ENCODE measurements at regions not wholly inside any gene's neighbourhood (a gene's known extent, or its start where the extent isn't known, plus 50 kb on each side); places are given as distances from the start of the nearest gene placed in this dataset.

DNA sequence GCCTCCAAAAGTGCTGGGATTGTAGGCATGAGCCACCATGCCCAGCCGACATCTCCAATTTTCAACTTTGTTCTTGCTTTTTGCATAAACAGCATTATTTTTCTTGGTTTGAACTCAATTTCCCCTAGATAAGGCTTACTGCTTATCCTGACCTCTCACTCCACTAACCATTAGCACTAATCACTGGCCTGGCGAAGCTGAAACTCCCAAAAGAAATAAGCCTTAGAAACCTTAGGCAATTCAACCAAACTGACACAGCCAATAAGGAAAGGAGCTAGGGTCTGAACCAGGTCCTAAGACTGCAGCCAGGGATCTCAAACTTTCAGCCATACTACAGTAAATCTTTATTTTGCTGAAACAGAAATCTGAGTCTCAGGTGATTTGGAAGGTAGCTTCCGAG lies 448.0 kb downstream of the RMST start:
- no peak for DNase-seq
- 100% methylated on average over 1 of the region's 3 CpGs for WGBS (ENCODE audit: insufficient coverage)
- CTCF ChIA-PET, result no interaction called here
- Histone ChIP-seq H3K9me3 (ENCODE audit: control extremely low read depth in 1 of 5, control insufficient read depth in 4 of 5, insufficient read depth in 2 of 5, low read depth in 1 of 5, low read length in 4 of 5) (peaks cover 0 to 2% (median 0%) of the 10 kb centered on the region in 5 experiments), H3K27me3 (replicated peaks in 2 of 5; ENCODE audit: control insufficient read depth in 4 of 5, insufficient read depth in 5 of 5, low read length in 4 of 5) (no peaks in the 10 kb centered on the region), H3K4me1 (ENCODE audit: control extremely low read depth in 1 of 4, control insufficient read depth in 4 of 4, insufficient read depth in 4 of 4, low read length in 3 of 4) (no peaks in the 10 kb centered on the region), H3K36me3 (ENCODE audit: control insufficient read depth in 4 of 4, insufficient read depth in 4 of 4, low read length in 3 of 4) (no peaks in the 10 kb centered on the region), H3K4me3 (ENCODE audit: control insufficient read depth in 1 of 7, extremely low read depth in 1 of 7, insufficient read depth in 4 of 7, low read depth in 2 of 7, low read length in 6 of 7) (no peak overlapping the region), H3K27ac (ENCODE audit: insufficient read depth in 1 of 2, low read depth in 1 of 2, low read length in 2 of 2, poor library complexity in 1 of 2, severe bottlenecking in 2 of 2) (no peak overlapping the region)
- POLR2A ChIA-PET, result no interaction called here

DNA sequence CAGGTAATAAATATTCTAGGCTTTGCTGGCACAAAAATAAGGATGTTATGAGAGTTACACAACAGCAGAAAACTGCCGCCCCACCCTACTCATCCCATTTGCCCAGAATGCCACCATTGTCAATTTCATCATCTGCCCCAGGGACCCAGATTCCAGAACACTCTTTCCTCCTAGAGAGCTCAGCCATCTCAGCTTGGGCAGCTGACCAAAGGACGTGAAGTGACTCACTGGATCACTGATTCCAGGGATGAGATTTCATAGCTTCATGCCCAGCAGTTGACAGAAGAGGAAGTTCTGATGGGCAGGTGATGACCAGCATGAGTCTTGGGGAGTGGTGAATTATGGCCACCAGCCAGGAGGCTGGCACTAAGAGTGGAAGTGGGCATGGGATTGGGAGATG lies 450.3 kb downstream of the RMST start:
- no peak overlapping the region for H3K4me3 ChIP-seq (ENCODE audit: control insufficient read depth in 1 of 7, extremely low read depth in 1 of 7, insufficient read depth in 4 of 7, low read depth in 2 of 7, low read length in 6 of 7)
- CTCF ChIA-PET, result no interaction called here
- peaks cover 0 to 2% (median 0%) of the 10 kb centered on the region in 5 experiments for H3K9me3 ChIP-seq (ENCODE audit: control extremely low read depth in 1 of 5, control insufficient read depth in 4 of 5, insufficient read depth in 2 of 5, low read depth in 1 of 5, low read length in 4 of 5)
- POLR2A ChIA-PET, result no interaction called here
- H3K27me3 ChIP-seq (replicated peaks in 2 of 5; ENCODE audit: control insufficient read depth in 4 of 5, insufficient read depth in 5 of 5, low read length in 4 of 5), result no peaks in the 10 kb centered on the region
- DNase-seq, result no peak
- 94% methylated on average over 2 of the region's 2 CpGs for WGBS (ENCODE audit: insufficient coverage)
- H3K27ac ChIP-seq (ENCODE audit: insufficient read depth in 1 of 2, low read depth in 1 of 2, low read length in 2 of 2, poor library complexity in 1 of 2, severe bottlenecking in 2 of 2), result no peak overlapping the region
- H3K36me3 ChIP-seq (ENCODE audit: control insufficient read depth in 4 of 4, insufficient read depth in 4 of 4, low read length in 3 of 4), result no peaks in the 10 kb centered on the region
- H3K4me1 ChIP-seq (ENCODE audit: control extremely low read depth in 1 of 4, control insufficient read depth in 4 of 4, insufficient read depth in 4 of 4, low read length in 3 of 4), result no peaks in the 10 kb centered on the region

DNA sequence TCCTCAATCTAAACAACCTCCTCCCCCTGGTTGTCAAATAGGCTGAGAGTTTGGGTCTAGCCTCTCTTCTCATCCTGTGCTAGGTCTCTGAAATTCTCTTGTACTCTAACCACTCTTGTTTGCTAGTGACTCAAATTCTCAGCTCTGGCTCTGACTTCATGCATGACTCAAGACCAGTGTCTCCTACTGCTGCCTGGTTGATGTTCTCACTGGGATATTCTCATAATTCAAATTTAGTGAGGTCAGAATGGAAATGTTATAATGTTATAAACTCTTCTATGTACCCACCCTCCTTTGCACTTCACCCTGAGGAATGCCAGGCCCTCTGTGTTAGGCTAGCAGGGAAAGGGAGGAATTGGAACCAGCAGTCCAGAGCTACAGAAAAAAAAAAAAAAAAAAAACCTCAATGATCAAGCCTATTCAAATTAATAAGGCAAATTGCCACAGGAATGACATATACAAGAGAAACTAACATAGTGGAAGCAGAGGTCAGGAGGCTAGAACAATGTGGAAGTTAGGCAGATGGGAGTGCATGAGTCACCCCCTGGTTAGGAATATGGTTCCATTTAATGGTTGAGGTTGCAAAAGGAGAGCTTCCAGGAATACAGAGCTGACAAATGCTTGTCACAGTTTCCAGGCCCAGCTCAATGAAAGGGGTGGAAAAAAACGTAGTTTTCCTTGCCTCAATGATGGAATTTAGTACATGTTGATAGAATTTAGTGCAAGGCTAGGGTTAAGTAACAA lies 459.5 kb downstream of the RMST start:
- no peaks in the 10 kb centered on the region for H3K9me3 ChIP-seq (ENCODE audit: control extremely low read depth in 1 of 5, control insufficient read depth in 4 of 5, insufficient read depth in 2 of 5, low read depth in 1 of 5, low read length in 4 of 5)
- CTCF ChIA-PET, result no interaction called here

DNA sequence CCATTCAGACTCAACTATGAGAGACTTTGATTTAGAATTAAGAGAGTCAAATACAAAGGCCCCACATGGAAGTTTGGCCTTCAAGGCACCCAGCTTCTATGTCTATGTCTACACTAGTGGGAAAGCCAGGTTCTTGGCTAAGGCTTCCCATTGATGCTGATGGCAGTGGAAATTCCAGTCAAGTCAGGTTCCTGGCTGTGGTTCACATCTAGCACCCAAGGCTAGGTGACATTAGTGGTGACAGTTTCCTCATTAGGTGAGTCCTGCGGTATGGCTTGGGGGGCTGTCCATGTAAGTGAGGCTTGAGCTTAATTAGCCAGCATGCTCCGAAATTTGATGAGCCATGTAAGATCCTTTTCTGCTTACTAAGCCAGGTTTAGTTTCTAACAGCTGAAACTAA lies 460.9 kb downstream of the RMST start:
- Histone ChIP-seq H3K27ac (ENCODE audit: insufficient read depth in 1 of 2, low read depth in 1 of 2, low read length in 2 of 2, poor library complexity in 1 of 2, severe bottlenecking in 2 of 2) (no peak overlapping the region), H3K4me1 (ENCODE audit: control extremely low read depth in 1 of 4, control insufficient read depth in 4 of 4, insufficient read depth in 4 of 4, low read length in 3 of 4) (no peaks in the 10 kb centered on the region), H3K36me3 (ENCODE audit: control insufficient read depth in 4 of 4, insufficient read depth in 4 of 4, low read length in 3 of 4) (no peaks in the 10 kb centered on the region), H3K27me3 (replicated peaks in 2 of 5; ENCODE audit: control insufficient read depth in 4 of 5, insufficient read depth in 5 of 5, low read length in 4 of 5) (no peaks in the 10 kb centered on the region), H3K9me3 (ENCODE audit: control extremely low read depth in 1 of 5, control insufficient read depth in 4 of 5, insufficient read depth in 2 of 5, low read depth in 1 of 5, low read length in 4 of 5) (no peaks in the 10 kb centered on the region), H3K4me3 (ENCODE audit: control insufficient read depth in 1 of 7, extremely low read depth in 1 of 7, insufficient read depth in 4 of 7, low read depth in 2 of 7, low read length in 6 of 7) (no peak overlapping the region)
- DNase-seq, result no peak
- CTCF ChIA-PET, result no interaction called here
- POLR2A ChIA-PET, result no interaction called here
- WGBS (ENCODE audit: insufficient coverage), result 88% methylated on average over 1 of the region's 2 CpGs

More for the DNA sequence above, 459.5 kb downstream of the RMST start:
- no peak overlapping the region for H3K4me3 ChIP-seq (ENCODE audit: control insufficient read depth in 1 of 7, extremely low read depth in 1 of 7, insufficient read depth in 4 of 7, low read depth in 2 of 7, low read length in 6 of 7)
- POLR2A ChIA-PET, result no interaction called here
- WGBS (ENCODE audit: insufficient coverage), result 75% methylated on average over 1 of the region's 1 CpG
- no peaks in the 10 kb centered on the region for H3K27me3 ChIP-seq (replicated peaks in 2 of 5; ENCODE audit: control insufficient read depth in 4 of 5, insufficient read depth in 5 of 5, low read length in 4 of 5)
- DNase-seq, result no peak
- H3K27ac ChIP-seq (ENCODE audit: insufficient read depth in 1 of 2, low read depth in 1 of 2, low read length in 2 of 2, poor library complexity in 1 of 2, severe bottlenecking in 2 of 2), result no peak overlapping the region
- no peaks in the 10 kb centered on the region for H3K36me3 ChIP-seq (ENCODE audit: control insufficient read depth in 4 of 4, insufficient read depth in 4 of 4, low read length in 3 of 4)
- H3K4me1 ChIP-seq (ENCODE audit: control extremely low read depth in 1 of 4, control insufficient read depth in 4 of 4, insufficient read depth in 4 of 4, low read length in 3 of 4), result no peaks in the 10 kb centered on the region

DNA sequence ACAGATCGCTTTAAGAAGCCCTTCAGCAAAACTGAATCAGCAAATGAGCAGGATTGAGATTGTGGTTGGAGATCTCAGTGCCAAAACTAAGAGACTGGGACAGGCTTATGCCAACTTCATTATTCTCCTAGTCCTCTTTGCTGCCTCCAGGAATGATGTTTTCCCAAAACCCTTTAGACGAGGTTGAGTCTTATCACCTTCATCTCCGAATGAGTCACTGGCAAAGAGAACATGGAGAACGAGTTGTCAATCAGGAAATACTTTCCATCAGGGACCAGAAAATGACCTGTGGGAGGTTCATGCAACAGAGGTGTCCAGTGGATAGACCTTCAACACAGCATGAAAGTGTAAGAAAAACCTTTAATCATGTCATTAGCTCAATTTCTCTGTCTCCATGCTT lies 461.5 kb downstream of the RMST start:
- 68% methylated on average over 3 of the region's 4 CpGs for WGBS (ENCODE audit: insufficient coverage)
- no peak overlapping the region for H3K4me3 ChIP-seq (ENCODE audit: control insufficient read depth in 1 of 7, extremely low read depth in 1 of 7, insufficient read depth in 4 of 7, low read depth in 2 of 7, low read length in 6 of 7)
- H3K4me1 ChIP-seq (ENCODE audit: control extremely low read depth in 1 of 4, control insufficient read depth in 4 of 4, insufficient read depth in 4 of 4, low read length in 3 of 4), result no peaks in the 10 kb centered on the region
- no peak overlapping the region for H3K27ac ChIP-seq (ENCODE audit: insufficient read depth in 1 of 2, low read depth in 1 of 2, low read length in 2 of 2, poor library complexity in 1 of 2, severe bottlenecking in 2 of 2)
- CTCF ChIA-PET, result no interaction called here
- no peaks in the 10 kb centered on the region for H3K9me3 ChIP-seq (ENCODE audit: control extremely low read depth in 1 of 5, control insufficient read depth in 4 of 5, insufficient read depth in 2 of 5, low read depth in 1 of 5, low read length in 4 of 5)
- POLR2A ChIA-PET, result no interaction called here
- H3K36me3 ChIP-seq (ENCODE audit: control insufficient read depth in 4 of 4, insufficient read depth in 4 of 4, low read length in 3 of 4), result no peaks in the 10 kb centered on the region
- DNase-seq, result no peak
- H3K27me3 ChIP-seq (replicated peaks in 2 of 5; ENCODE audit: control insufficient read depth in 4 of 5, insufficient read depth in 5 of 5, low read length in 4 of 5), result no peaks in the 10 kb centered on the region

DNA sequence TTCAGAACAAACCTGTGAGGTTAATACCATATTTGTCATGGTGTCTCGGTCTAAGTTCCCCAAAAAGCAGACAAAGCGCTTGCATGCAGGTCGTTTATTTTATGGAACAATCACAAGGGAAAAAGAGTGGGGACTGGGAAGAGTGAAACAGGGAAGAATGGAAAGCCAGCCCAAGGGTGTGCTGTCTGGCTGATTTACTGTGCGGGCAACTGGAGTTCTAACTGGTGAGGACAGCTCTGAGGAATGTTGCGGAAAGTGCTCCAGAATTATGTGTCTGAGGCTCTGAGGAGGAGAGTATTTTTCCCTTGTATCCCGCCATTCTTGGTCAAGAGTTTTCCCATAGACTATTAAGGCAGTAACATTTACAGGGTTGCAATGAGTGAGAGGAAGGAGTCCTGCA lies 465.4 kb downstream of the RMST start:
- H3K4me3 ChIP-seq (ENCODE audit: control insufficient read depth in 1 of 7, extremely low read depth in 1 of 7, insufficient read depth in 4 of 7, low read depth in 2 of 7, low read length in 6 of 7), result no peak overlapping the region
- no peaks in the 10 kb centered on the region for H3K36me3 ChIP-seq (ENCODE audit: control insufficient read depth in 4 of 4, insufficient read depth in 4 of 4, low read length in 3 of 4)
- POLR2A ChIA-PET, result no interaction called here
- CTCF ChIA-PET, result no interaction called here
- no peaks in the 10 kb centered on the region for H3K4me1 ChIP-seq (ENCODE audit: control extremely low read depth in 1 of 4, control insufficient read depth in 4 of 4, insufficient read depth in 4 of 4, low read length in 3 of 4)
- WGBS (ENCODE audit: insufficient coverage), result 81% methylated on average over 6 of the region's 6 CpGs
- no peaks in the 10 kb centered on the region for H3K9me3 ChIP-seq (ENCODE audit: control extremely low read depth in 1 of 5, control insufficient read depth in 4 of 5, insufficient read depth in 2 of 5, low read depth in 1 of 5, low read length in 4 of 5)
- H3K27ac ChIP-seq (ENCODE audit: insufficient read depth in 1 of 2, low read depth in 1 of 2, low read length in 2 of 2, poor library complexity in 1 of 2, severe bottlenecking in 2 of 2), result no peak overlapping the region
- no peak for DNase-seq
- no peaks in the 10 kb centered on the region for H3K27me3 ChIP-seq (replicated peaks in 2 of 5; ENCODE audit: control insufficient read depth in 4 of 5, insufficient read depth in 5 of 5, low read length in 4 of 5)

DNA sequence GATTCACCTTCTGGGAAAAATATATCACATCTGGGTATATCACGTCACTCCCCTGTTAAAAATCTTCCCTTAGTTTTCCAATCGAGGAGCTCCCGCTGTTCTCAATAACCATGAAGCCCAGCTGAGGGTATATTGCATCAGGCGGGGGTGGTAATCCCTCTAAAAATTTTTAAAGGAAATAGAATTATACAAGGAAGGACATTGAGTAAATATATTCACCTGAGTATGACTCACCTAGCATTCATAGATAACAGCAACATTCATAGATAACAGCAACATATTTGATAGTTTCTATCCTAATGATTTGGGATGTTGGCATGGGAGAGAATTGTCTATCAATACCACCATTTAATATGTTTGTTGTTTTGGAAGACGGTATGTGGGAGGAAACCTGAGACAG lies 473.6 kb downstream of the RMST start:
- Histone ChIP-seq H3K27me3 (replicated peaks in 2 of 5; ENCODE audit: control insufficient read depth in 4 of 5, insufficient read depth in 5 of 5, low read length in 4 of 5) (no peaks in the 10 kb centered on the region), H3K27ac (ENCODE audit: insufficient read depth in 1 of 2, low read depth in 1 of 2, low read length in 2 of 2, poor library complexity in 1 of 2, severe bottlenecking in 2 of 2) (no peak overlapping the region), H3K4me3 (ENCODE audit: control insufficient read depth in 1 of 7, extremely low read depth in 1 of 7, insufficient read depth in 4 of 7, low read depth in 2 of 7, low read length in 6 of 7) (no peak overlapping the region), H3K9me3 (ENCODE audit: control extremely low read depth in 1 of 5, control insufficient read depth in 4 of 5, insufficient read depth in 2 of 5, low read depth in 1 of 5, low read length in 4 of 5) (no peaks in the 10 kb centered on the region), H3K36me3 (ENCODE audit: control insufficient read depth in 4 of 4, insufficient read depth in 4 of 4, low read length in 3 of 4) (no peaks in the 10 kb centered on the region), H3K4me1 (ENCODE audit: control extremely low read depth in 1 of 4, control insufficient read depth in 4 of 4, insufficient read depth in 4 of 4, low read length in 3 of 4) (no peaks in the 10 kb centered on the region)
- WGBS (ENCODE audit: insufficient coverage), result 100% methylated on average over 1 of the region's 5 CpGs
- ChIA-PET CTCF (no interaction called here), POLR2A (no interaction called here)
- DNase-seq, result no peak
